ENCODE measurements at regions not wholly inside any gene's neighbourhood (a gene's known extent, or its start where the extent isn't known, plus 50 kb on each side); places are given as distances from the start of the nearest gene placed in this dataset.

- no peak for DNase-seq (ENCODE audit: low read depth)
Observed at GRCh38 chr5:88487066-88487465, 218.4 kb upstream of the TMEM161B start.

DNA sequence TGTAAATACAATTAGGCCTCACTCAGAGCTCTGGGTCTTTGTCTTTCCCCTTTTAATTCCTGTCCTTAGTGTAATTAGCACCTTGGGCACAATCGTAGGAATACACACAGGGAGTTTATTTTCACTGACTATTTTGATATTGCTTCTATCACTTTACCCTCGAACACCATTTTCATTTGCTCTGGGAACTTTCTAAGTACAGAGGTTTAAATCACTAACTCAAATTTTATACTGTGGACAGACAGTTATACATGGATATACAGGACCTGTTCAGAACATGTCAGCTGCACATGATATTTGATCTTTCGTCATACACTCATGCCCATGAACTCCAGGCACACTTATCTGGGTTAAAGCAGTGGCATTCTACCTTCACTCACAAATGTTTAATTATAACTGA is 217.8 kb upstream of the TMEM161B start:
- DNase-seq (ENCODE audit: low read depth): no peak

DNA sequence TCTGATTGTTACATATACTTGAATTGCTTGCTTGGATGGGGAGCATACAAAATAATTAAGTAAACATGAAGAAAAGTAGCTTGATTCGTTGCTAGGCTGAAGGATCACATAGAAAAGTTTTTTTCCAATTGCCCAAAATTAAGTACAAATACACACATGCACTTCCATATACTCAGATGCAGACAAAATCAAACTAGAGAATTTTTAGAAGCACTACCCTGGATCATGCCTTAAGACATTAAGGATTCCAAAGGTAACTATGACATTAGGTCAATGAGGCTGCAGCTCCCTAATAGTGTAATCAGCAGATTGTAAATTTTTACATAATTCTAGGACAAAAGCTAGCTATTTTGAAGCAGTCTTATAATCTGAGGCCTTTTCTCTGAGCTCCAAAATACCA is 216.9 kb upstream of the TMEM161B start:
- DNase-seq (ENCODE audit: low read depth): no peak

GRCh38 chr5:88483964-88484672 is 215.5 kb upstream of the TMEM161B start:
- DNase-seq (ENCODE audit: low read depth): no peak

- no peak for DNase-seq (ENCODE audit: low read depth)
Observed at GRCh38 chr5:88480801-88481499, 212.3 kb upstream of the TMEM161B start.

DNA sequence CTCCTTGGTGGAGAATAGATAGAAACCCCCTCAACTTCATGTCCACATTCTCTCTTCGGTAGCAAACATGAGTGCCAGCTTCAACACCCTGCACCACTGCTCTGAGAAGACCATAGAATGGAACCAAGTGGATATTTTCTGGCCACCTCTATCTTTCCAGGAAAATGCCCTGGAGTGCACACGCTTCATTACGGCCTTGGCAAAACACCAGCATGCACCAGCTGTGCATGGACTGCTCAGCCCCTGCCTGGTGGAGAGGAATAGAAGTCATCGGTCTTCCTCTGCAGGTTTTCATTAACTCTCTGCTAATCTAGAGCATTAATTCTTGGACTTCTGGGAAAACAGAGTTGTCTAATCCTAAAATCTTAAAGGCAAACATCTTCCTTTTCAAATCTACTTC is 211.6 kb upstream of the TMEM161B start:
- DNase-seq (ENCODE audit: low read depth): no peak

DNA sequence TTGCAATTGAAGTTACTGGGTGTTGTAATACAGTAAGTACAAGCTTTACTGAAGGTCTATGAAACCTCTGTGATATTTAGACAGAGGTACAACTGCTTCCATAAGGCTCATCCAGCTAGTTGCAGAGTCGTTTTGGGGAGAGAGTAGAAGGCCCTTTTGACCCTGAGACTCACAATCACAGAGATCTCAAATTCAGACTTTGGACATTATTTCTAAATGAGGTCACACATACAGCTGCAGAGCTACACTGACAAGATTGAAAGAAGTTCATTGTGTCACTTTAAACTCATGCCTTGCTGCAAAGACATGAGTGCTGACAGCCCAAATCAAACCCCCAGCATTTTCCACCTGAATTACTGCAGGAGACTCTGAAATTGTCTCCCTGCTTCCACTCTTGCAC is 205.9 kb upstream of the TMEM161B start:
- DNase-seq (ENCODE audit: low read depth): no peak

DNA sequence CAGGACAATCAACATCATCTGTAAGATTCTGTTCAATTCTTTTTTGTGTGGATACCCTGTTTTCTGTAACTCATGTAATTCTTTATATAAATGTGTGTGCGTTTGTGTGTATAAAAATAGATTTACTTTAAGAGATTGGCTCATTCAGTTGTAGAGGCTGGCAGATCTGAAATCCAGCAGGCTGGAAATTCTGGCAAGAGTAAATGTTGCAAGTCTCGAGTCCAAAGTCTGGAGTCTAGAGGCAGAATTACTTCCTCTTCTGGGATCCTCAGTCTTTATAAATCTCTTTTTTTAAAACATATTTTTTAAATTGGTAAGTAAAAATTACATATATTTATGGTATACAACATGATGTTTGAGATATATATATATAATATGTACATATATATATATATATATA is 202.1 kb upstream of the TMEM161B start:
- DNase-seq (ENCODE audit: low read depth): no peak

DNA sequence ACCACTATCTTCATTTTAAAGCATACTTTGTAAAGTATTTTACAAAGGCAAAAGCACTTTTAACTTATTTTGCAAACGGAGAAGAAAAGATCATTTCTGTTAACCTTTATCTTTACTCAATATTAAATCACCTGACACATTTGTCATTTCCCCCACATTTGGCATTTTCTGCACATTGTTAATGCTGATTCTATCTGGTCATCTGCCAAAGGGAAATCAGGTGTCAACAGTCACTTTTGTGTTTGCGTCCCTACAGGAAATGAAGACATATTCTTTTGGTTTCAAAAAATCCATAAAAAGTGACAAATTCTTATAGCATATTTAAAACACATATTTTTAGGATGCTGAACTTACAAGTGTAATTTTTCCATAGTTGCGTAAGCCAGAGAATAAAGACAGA is 191.3 kb upstream of the TMEM161B start:
- no peak for DNase-seq (ENCODE audit: low read depth)

DNA sequence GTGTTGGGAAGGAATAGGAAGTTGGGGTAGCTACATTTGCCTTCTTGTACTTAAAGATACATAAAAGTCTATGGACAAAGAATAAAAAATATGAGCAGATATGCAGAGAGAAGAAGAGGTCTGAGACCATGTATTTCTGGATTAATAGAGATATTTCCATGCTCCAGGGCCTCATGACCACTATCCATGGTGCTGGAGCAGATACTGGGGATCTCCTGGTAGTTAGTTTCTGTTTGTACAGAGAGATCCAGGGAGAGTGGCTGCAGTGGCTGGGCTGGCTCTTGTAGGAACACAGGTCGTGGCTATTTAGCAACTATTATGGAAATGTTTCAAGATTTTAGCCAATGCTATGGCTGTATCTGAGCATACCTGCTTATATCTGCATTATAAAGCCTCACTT is 184.2 kb upstream of the TMEM161B start:
- no peak for DNase-seq (ENCODE audit: low read depth)

DNA sequence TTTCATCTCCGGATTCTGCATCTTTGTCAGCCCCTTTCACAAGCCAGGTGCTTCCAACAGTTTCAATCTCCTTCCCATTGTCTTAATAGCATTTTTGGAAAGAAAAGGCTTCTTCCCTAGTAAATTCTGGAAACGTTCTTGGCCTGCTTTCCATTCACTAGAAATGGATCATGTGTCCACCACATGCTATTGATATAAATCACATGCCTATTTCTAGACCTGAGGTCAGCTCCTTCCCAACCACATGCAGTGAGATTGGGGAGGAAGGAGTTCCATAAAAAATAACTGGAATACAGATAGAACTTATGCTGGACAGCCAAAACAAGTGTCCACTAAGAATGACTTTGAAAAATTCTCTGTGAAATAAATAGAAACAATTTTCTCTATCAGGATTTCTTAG is 181.6 kb upstream of the TMEM161B start:
- DNase-seq (ENCODE audit: low read depth): no peak

GRCh38 chr5:88438006-88438405 is 169.4 kb upstream of the TMEM161B start:
- DNase-seq (ENCODE audit: low read depth): no peak

DNA sequence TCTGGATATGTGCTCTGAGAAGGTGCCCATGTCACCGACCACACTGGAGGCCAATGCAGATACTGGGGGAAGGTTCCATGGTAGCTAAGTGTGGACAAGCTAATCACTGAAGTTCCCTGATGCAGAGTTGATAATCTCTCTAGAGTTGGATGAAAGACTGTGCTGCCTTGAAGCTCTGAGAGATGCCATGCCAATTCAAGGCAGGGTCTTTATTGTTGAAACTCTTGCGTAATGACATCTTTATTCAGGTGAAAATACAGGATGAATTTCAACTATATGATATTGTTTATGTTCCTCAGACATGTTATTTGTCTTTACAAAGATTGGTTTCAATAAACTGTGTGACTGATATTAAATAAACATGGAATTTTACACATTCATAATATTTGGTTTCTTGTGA is 167.6 kb upstream of the TMEM161B start:
- DNase-seq (ENCODE audit: low read depth): no peak

DNA sequence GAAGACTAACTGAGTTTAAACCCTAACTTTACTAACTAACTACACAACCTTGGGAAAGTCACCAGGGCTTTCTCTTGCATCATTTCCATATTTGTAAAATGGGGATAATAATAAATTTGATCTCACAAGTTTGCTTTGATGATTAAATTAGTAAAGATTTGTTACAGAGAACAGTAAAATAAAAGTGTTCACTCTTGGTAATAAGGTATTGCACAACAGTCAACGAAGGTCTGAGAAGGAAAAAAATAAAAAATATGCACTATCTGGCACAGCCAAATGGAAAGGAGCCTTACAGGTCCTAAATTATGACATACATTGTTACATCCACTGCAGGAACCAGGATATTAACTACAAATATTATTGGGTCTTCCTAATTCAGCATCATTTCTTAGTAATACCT is 160.0 kb upstream of the TMEM161B start:
- no peak for DNase-seq (ENCODE audit: low read depth)

DNA sequence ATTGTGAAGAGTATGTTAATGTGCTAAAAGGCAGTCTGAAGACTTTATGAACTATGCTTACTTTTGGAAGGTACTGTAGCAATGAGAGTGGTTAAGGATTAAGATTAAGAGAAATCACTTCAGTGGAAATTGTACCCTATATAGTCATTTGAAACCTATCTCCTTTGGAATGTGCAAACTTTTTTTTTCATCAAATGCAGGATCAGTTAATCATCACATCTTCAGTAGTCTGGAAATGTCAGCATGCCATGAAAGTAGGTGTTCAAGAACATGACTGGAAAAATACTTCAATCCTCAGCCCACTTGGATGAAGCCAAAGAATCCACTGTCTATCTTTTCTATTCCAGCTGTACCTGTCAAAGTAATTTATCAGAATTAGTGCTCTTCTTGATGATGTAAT is 157.8 kb upstream of the TMEM161B start:
- no peak for DNase-seq (ENCODE audit: low read depth)

DNA sequence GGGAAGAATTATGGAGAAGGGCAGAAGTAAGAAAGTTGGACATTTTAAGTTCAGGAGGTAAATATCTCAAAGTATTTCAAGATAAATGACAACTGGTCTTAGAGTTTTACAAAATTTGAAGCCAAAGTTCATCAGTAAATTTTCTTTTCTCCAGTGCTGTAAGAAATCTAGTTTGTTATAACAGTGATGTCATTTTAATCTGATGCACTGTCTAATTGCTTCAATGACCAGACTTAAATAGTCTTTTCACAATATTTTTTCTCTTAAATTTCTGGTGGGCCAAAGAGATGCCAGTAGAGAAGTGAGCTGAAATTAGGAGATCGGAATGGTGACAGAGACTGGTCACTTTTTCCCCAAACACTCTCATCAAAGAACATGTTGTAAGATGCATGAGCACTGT is 156.5 kb upstream of the TMEM161B start:
- no peak for DNase-seq (ENCODE audit: low read depth)

- no peak for DNase-seq (ENCODE audit: low read depth)
Observed at GRCh38 chr5:88419931-88420330, 151.3 kb upstream of the TMEM161B start.

DNA sequence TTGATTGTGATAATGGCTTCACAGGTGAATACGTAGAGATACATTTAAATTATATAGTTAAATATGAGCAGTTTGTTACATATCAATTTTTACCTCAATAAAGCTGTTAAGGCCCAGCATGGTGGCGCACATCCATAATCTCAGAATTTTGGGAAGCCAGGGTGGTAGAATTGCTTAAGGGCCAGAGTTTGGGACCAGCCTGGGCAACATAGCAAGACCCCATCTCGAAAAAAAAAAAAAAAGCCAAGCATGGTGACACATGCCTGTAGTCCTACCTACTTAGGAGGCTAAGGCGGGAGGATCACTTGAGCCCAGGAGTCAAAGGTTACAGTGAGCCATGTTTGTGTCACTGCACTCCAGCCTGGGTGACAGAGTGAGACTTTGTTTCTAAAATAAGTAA is 138.7 kb upstream of the TMEM161B start:
- DNase-seq (ENCODE audit: low read depth): no peak

- DNase-seq (ENCODE audit: low read depth): no peak
Observed at GRCh38 chr5:88405783-88406182, 137.1 kb upstream of the TMEM161B start.

- no peak for DNase-seq (ENCODE audit: low read depth)
Observed at GRCh38 chr5:88404405-88404804, 135.8 kb upstream of the TMEM161B start.

DNA sequence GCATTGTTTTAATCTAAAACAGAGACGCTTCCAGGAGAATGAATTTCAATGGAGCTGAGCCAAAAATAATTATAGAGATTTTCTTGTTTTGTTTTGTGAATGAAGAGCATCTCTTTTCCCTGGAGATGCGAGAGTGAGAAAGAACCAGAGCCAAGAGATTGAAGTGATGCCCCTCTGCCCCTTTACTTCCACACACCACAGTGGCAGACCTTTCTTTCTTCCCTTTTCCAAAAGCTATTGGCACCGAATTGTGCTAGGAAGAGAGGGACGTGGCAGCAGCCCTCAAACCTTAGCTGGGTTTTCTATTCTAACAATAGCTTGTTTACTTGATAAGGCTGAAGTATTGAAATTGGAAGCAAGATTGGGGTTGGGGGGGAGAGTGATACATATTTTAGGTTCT is 133.0 kb upstream of the TMEM161B start:
- no peak for DNase-seq (ENCODE audit: low read depth)

- no peak for DNase-seq (ENCODE audit: low read depth)
Observed at GRCh38 chr5:88401228-88401627, 132.6 kb upstream of the TMEM161B start.

- no peak for DNase-seq (ENCODE audit: low read depth)
Observed at GRCh38 chr5:88399561-88399960, 130.9 kb upstream of the TMEM161B start.

GRCh38 chr5:88398316-88398715 is 129.7 kb upstream of the TMEM161B start:
- DNase-seq (ENCODE audit: low read depth): no peak

Measured in activated T-cell treated with anti-CD3 and anti-CD28 coated beads for 48 hours (primary cell).